Cardiac fibroblast (primary cell): ENCODE measurements at regions not wholly inside any gene's neighbourhood (a gene's known extent, or its start where the extent isn't known, plus 50 kb on each side); places are given as distances from the start of the nearest gene placed in this dataset.

Experiments used
- DNase-seq, 2 donors: peaks; one replicate each; pipeline versions ENCODE4 v3.0.0 to v3.0.0-alpha.2; 2010; ENCODE audit warnings: low read depth in 2 of 2
- H3K4me3 ChIP-seq, 2 donors: replicated peaks in 1 of 2; 1 replicate in 1 of 2; 2 replicates in 1 of 2; pipeline ENCODE4 v1.5.1; 2011; ENCODE audit warnings: low read depth in 2 of 2, low read length in 2 of 2, mild to moderate bottlenecking in 2 of 2, moderate library complexity in 1 of 2
- CTCF ChIP-seq: IDR thresholded peaks from one replicate; pipeline ENCODE4 v1.5.1; 2011; ENCODE audit warnings: low read depth, mild to moderate bottlenecking, low read length, inconsistent platforms

GRCh38 chr3:153379516-153379915 lies 217.5 kb downstream of the RAP2B start:
- no peak overlapping the region for H3K4me3 ChIP-seq
- no peak for TF ChIP-seq CTCF
- peak in 1 of 2 donors; percentile 41 for DNase-seq

- TF ChIP-seq CTCF, result no peak
- no peak for DNase-seq
- H3K4me3 ChIP-seq, result no peak overlapping the region
Observed at GRCh38 chr3:153385343-153385742, 223.3 kb downstream of the RAP2B start.

GRCh38 chr3:153392363-153392762 lies 230.3 kb downstream of the RAP2B start:
- no peak overlapping the region for H3K4me3 ChIP-seq
- DNase-seq, result no peak
- TF ChIP-seq CTCF, result no peak

- no peak overlapping the region for H3K4me3 ChIP-seq
- no peak for DNase-seq
- no peak for TF ChIP-seq CTCF
Observed at GRCh38 chr3:153394017-153394416, 232.0 kb downstream of the RAP2B start.

GRCh38 chr3:153396581-153396980 lies 234.6 kb downstream of the RAP2B start:
- no peak overlapping the region for H3K4me3 ChIP-seq
- no peak for DNase-seq
- TF ChIP-seq CTCF, result no peak

GRCh38 chr3:153397794-153398193 lies 235.8 kb downstream of the RAP2B start:
- no peak overlapping the region for H3K4me3 ChIP-seq
- TF ChIP-seq CTCF, result no peak
- DNase-seq, result no peak

GRCh38 chr3:153399636-153400035 lies 237.6 kb downstream of the RAP2B start:
- H3K4me3 ChIP-seq, result no peak overlapping the region
- TF ChIP-seq CTCF, result no peak
- no peak for DNase-seq
